COLO668 (cell line): ENCODE measurements at regions not wholly inside any gene's neighbourhood (a gene's known extent, or its start where the extent isn't known, plus 50 kb on each side); places are given as distances from the start of the nearest gene placed in this dataset.

Experiments used
- DNase-seq: peaks from one replicate; lab custom pipeline; 2025; ENCODE audit not compliant: unreplicated experiment; lab: John Stamatoyannopoulos, UW

DNA sequence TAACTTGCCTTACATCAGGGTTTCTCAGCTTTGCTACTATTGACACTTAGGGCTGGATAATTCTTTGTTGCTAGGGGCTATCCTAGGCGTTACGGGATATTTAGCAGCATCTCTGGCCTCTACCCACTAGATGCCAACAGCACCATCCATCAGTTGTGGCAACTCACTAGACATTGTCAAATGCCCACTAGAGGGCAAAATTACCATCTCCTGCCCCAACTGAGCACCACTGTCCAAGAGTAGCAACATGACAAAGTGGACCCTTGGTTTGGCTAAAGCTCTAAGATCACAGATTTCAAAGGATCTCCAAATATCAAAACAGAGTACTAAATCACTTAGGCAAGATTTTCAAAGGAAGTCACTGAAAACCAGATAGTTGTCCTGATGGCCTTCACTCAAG, 251.7 kb upstream of the TBX3 start:
- DNase-seq: no peak

DNA sequence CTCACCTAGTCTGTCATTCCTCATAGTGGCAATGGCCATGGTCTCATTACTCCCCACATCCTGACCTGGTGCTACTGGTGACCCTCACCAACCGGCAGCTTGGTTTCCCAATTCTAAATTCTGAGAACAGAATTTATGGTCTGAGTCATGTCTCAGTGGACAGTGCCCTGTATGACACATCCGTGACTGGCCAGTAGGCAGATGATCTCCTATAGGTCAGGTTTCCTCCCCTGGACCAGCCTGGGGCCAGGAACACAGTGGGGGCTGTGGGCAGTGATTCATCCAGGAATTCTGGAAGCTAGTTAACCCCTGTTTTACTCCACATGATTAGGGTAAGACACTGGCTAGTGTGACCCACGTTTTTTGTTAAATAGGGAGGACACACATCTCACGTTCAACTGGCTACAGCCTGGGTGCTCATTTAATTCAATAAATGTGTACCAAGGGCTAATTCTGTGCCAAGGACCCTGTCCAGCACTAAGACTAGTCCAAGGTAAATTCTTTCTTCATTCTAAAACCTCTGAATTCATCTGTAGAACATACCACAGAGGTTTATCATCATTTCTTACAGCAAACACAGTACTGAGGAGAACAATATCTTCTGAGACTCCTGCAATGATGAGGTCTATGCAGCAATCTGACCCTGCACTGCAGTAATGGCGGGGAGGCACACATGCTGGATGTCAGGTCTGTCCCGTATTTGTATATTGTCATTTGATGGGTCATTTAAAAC, 249.6 kb upstream of the TBX3 start:
- DNase-seq: no peak

DNA sequence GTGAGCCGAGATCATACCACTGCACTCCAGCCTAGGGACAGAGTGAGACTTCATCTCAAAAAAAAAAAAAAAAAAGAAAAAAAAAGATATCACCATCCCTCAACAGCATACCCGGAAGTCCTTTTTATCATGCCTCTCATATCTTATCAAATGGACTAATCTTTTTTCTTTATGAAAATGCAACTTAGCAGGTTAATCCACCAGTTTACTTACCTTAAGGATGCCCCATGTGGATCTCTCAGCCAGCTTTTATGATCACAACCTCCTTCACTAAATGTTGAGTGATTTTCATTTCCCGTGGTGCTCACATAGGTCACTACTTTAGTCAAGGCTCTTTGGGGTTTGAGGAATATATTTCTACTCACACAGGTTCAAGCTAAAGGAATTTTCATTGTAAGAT, 248.8 kb upstream of the TBX3 start:
- no peak for DNase-seq

DNA sequence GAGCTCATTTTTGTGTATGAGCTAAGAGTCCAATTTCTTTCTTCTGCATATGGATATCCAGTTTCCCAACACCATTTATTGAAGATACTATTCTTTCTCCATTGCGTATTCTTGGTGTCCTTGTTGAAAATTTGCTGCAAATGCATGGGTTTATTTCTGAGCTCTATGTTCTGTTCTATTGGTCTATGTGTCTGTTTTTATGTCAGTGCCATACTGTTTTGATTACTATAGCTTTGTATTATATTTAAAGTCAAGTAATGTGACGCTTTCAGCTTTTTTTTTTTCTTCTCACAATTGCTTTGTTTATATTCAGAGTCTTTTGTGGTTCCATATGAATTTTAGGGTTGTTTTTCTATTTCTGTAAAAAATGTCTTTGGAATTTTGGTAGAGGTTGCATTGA, 247.1 kb upstream of the TBX3 start:
- DNase-seq: no peak

DNA sequence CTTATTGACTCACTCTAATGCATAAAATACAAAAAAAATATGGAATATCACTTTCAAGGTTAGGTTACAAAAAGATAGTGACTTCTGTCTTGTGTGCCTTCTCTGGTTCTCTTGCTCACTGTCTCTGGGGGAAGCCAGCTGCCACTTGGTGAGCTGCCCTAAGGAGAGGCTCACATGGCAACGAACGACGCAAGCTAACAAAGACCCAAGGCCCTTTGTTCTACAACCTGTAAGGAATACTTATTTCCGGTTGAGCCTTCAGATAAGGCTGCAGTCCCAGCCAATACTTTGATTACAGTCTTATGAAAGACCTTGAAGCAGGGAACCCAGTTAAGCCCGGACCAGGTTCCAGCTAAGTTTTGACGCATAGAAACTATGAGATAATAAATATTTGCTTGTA, 242.4 kb upstream of the TBX3 start:
- no peak for DNase-seq

DNA sequence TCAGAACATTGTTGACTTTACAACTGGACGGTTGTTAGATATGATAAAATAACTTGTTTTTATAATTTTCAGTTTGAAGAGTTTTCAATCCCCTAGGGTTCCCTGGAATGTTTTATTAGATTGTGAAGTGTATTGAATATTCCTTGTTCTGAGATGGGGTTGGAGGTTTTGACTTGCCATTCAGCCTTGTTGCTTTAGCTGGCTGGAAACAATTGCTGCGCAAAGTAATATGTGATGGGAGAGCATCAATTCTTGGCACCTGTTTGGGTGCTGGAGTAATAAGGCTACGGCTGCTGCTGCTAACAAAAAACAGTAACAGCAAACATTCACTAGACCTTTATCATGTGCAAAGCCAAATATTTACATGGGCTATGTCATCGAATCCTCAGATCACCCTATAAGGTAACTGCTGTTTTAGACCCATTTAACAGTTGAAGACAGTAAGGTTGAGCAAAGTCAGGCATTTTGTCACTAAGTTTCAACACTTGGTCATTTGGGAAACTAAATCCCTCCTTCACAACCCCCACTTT, 241.0 kb upstream of the TBX3 start:
- no peak for DNase-seq

DNA sequence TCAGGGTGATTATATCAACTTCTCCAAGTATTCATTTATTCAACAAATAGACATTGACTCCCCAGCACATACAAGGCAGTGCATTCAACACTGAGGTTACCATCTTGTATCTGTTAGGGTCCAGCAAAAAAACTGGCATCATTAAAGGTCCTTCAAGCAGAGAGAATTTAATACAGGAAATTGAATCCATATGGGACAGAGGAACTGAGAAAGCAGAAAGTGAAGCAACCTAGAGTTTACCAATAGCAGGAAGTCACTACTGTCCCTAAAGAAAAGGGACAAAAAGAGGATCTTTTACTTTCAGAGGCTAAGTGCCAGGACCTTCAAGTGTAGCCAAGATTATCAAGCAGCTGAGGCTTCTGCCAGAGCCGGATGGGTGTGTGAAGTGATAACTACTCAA, 237.8 kb upstream of the TBX3 start:
- no peak for DNase-seq

DNA sequence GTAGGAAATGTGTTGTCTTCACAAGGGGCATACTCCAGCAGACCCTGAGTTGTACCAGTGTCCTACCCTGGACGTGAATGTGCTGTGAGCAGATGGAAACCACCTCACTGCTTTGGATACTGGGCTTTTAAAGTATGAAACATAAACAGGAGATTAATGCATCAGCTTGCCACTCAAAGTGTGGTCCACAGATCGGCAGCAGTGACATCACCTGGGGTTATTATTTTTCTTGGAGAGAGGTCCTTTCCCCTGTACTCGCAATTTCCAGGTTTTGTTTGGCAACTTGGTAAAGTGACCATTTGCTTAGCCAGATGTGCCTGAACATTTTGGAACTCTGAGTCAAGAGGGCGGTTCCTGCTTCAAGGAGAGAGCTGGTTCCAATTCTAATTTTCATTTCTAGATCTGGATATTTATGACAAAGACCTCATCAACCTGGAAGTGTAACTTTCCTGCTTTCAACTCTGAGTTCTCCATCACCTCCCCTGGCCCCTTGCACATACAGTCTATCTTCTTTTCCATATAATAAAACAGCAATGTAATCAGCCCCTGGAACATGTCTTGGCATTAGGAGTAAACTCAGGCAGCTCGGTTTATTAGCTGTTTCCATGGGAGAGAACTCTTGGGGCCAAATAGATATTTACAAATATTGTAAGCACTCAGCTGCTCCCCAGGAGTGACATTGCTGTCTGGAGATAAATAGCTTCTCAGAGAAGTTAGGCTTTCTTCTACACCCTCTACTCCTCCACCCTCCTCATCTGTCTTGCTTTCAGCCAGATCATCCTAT, 237.0 kb upstream of the TBX3 start:
- DNase-seq: no peak

DNA sequence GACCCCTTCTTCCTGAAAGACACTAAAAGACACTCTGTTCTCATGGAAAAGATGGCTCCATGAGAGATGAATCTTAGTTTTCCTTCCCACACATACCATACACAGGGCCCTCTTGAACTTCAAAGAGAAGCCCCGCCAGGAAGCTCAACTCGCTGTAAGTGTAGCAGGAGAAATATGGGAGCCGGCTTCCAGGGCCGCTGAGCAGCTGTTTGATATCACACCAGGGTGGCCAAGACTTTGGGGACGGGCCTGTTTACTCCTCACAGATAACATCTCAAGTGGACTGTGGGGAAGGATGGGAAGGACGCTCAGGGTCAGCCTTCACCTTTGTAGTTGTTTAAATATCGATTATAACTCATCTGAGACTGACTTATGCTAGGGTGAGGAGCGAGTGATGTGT, 235.5 kb upstream of the TBX3 start:
- no peak for DNase-seq

DNA sequence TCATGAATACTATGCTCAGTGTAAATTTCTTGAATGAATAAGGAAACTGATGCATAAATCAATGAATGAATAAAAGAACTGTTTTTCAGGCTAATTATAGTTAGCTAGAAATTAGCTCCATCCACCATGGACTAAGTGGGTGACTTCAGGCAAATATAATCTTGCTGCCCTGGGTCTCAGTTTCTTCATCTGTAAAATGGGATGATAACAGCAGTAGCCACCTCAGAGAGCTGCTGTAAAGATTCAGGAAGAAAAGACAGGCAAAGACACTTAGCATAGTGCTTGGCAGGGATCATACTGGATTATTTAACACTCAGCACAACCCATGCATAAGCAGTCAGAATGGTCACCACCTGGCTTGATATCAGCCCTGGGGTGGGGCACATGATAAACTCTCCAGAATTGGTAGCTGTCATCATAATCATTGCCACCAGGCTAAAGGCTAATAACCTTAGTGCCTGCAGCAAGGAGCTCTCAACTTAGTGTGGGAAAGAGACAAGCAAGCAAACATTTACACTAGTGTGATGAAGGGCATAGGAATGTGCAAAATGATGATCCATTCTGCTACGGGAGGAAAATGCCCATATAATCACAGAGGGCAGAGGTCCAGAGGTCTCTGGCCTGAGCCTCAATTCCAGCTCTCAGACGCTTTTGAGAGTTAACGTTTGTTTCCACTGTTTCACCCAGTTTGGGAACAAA, 234.7 kb upstream of the TBX3 start:
- DNase-seq: no peak

DNA sequence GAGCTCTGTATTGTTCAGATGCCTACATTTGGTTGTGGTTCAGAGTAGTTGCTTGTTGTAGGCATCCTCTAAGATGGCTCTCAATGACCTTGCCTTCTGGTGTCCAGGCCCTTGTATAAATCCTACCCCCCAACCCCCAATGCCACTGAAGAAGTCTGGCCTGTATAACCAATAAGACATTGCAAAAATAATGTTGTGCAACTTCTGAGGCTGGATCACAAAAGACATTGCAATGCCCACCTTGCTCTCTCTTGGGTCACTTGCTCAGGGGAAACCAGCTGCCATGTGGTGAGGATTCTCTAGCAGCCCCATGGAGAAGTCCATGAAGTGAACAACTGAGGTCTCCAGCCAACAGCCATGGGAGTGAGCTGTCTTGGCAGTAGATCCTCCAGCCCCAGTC, 234.0 kb upstream of the TBX3 start:
- no peak for DNase-seq

DNA sequence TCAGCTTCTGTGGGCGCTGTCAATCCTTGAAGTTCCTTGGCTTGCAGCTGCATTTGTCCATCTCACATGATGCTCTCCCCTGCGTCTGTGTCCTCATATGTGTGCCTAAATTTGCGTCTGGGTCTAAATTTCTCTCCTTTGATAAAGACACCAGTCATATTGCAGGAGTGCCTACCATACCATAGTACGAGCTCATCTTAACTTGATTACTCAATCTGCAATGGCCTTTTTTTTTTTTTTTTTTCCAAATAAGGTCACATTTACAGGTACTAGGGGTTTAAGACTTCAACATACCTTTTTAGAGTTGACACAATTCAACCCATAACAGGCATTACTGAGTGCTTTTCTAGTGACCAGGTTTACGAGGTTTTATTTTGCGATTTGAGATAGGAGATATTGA, 233.3 kb upstream of the TBX3 start:
- no peak for DNase-seq

DNA sequence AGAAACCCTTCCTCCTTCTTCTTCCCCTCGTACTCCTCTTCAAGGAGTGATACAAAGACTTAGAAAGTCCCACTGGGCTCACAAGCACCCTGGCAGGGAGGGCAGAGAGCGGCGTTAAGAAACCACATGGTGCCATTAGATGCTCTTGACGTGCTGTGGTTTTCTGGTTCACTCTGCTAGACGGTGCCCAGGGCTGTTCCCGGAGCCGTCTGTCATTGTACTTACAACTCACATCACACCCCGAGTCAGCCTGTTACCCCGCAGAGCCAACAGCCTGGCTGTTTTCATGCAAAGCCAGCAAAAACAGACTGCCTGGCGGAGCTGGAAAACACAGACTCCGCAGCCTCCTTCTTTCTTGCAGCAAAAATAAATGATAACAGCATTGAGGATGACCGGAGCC, 232.6 kb upstream of the TBX3 start:
- DNase-seq: no peak

DNA sequence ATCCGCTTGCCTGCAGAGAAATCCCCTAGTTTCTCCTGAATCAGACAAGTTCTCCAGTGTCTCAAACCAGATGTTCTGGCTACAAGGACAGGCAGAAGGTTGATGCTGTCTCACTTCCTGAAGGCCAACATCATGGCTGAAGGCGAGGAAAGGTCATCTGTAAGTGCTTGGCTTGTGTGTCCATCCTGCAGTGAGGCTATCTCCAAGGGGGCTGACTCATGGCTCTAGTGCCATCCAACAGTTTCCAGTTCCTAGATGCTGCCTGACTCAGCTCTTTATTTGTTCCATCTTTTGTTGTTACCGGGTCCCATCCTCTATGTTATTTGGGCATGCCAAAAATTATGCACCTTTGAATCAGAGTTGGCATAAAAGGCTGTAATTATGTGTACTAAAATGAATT, 232.1 kb upstream of the TBX3 start:
- no peak for DNase-seq

DNA sequence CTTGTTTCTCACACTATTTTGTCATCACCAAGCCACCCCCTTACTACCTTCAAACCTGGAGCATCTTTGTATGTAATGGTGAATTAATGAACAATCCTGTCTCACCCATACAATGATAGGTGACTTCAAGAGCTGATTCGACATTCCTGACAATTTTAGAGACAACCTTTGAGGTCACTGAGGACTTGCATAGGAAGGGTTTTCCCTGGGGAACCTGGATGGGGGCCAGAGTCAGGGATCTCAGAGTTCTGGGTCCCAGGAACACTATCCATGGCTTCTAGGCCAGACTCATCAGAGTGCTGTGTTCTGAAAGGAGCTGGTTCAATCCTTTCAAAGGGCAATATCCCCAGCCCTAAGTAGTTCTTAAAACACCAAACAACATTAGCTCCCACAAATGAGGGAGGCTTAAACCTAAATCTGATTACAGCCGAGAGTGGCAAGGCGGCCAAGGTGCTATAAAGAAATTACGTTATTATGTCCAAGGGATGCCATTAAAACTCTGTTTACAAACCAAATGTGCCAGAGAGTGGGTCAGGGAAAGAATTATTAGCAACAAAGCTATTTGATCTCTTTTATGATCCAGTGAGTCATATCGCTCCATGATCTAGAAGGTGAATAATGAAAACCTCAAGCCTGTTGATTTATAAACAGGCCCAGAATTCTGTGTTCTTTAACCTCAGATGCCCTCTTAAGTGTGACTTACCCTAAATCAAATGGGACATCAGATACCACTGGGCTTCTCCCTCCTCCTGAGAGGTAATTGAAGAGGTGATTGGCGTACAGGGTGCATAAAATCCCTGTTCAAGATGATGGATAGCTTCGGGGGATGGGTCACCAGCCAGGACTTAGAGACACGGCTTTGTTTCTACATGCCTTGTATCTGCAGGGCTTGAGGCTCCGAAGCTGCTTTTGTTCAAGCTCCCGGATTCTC, 230.2 kb upstream of the TBX3 start:
- DNase-seq: no peak

DNA sequence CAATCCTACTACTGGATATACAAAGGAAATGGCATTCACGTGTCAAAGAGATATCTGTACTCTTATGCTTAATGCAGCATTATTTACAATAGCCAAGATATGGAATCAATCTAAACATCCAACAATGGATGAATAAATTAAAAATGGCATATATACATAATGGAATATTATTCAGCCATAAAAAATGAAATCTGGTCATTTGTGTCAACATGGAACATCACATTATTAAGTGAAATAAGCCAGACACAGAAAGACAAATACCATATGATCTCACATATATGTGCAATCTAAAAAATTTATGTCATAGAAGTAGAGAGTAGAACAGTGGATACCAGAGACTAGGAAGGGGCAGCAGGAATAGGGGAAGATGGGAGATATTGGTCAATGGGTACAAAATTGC, 228.8 kb upstream of the TBX3 start:
- DNase-seq: no peak

DNA sequence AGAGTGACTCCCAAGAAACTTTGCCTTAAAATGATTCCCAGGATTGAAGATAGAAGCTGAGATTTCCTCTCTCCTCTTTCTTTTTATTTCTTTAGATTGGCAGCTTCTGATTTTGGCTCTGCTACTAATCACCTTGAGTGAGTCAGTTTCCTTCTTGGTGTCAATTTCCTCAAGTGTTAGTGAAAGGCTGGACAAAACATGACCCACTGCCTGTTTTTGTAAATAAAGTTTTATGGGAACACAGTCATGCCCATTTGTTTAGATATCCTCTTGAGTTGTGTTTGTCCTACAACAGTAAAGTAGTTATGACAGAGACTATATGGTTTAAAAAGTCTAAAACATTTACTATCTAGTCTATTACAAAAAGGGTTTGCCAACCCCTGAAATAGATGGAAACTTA, 227.2 kb upstream of the TBX3 start:
- no peak for DNase-seq

DNA sequence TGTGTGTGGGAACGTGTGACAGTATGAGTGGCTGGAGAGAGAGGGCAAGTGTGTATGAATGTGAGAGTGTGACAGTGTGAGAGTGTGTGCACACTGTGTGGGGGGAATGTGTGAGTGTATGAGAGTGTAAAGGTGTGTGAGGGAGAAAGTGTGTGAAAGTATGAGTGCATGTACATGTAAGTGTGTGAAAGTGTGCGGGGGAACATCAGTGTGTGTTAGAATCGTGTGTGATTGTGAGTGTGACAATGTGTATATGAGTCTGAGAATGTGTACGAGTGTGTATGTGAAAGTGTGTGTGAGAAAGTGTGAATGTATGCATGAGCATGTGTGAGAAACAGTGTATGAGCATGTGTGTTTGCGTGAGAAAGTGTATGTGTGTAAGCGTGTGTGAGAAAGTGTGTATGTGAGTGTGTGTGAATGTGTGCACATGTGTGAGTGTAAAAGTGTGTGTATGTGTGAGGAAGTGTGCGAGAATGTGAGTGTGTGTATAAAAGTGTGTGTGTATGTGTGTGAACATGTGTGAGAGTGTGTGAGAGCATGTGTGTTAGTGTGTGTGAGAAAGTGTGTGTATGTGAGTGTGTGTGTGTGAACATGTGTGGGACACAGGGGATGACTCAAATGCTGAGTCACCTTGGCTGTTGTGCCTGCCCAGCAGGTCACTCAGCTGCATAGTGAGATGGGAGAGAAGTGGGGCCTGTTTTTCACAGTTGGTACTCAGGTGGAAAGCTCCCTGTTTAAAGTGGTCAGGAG, 220.5 kb upstream of the TBX3 start:
- no peak for DNase-seq

DNA sequence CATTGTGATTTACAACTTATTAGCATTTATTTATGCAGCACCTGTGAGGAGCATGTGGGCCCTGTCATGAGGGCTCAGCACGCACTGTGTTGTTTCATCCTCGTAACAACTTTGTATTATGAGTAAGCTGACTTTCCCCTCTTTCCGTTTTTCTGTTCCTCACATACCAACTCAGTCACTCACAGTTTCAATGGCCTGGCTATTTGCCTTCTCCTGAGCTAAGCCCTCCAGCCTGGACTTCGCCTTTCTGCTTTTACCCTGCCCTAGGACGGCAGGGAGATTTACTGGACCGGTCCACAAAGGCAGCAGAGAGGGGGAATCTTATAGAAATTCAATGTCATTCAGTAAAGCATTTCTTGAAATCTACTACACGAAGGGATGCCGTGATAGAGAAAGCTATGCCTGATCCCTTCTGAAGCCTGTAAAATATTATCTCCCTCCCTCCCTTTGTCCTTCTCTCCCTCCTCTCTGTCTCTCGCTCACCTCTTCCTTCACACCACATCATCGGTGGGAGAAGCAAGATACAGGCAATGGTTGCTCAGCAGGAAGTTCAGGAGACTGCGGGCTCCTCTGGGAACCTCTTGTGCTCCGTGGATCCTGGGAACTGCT, 219.2 kb upstream of the TBX3 start:
- DNase-seq: no peak

DNA sequence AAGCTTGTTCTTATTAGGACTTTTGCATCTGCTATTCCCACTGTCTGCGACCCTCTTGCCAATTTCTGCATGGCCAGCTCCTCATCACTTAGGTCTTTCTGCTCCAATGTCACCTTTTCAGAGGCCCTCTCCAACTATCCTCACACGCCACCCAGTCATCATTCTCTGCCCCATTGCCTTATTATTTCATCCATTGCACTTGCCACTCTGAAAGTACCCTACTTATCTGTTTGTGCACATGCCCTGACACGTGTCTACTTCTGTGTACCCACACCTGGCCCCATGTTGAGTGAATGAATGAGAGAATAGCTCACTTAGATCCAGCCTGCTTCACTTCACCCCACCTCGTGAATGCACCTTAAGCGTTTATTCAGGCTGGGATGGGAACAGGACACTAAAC, 218.7 kb upstream of the TBX3 start:
- DNase-seq: no peak
